ENCODE measurements at regions not wholly inside any gene's neighbourhood (a gene's known extent, or its start where the extent isn't known, plus 50 kb on each side); places are given as distances from the start of the nearest gene placed in this dataset.
"Not testable (repeated sequence)": the region's sequence is repeated elsewhere in the genome, so short reads cannot be mapped to it uniquely, and the experiment has no call there.

DNA sequence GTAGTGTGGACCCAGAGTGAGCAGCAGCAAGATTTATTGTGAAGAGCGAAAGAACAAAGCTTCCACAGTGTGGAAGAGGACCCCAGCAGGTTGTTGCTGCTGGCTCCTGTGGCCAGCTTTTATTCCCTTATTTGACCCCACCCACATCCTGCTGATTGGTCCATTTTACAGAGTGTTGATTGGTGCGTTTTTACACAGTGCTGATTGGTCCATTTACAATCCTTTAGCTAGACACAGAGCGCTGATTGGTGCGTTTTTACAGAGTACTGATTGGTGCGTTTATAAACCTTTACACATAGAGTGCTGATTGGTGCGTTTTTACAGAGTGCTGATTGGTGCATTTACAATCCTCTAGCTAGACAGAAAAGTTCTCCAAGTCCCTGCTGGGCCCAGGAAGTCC lies 109.5 kb upstream of the CHD6 start:
- H4K91ac ChIP-seq (ENCODE audit: insufficient read depth, low read depth, low read length); H2AK5ac ChIP-seq (ENCODE audit: low read depth, low read length); DNase-seq; ATAC-seq (ENCODE audit: low read depth); H2BK120ac ChIP-seq (ENCODE audit: low read depth, low read length); BruUV-seq (replicated peaks); H4K5ac ChIP-seq (ENCODE audit: low read depth, low read length); H3K56ac ChIP-seq (ENCODE audit: extremely low read depth, insufficient read depth, low read length); CTCF ChIA-PET; H3K27me3 ChIP-seq (ENCODE audit: control insufficient read depth, insufficient read depth, low read length); H3K14ac ChIP-seq (replicated peaks; ENCODE audit: low read depth, low read length); H2AK9ac ChIP-seq (replicated peaks; ENCODE audit: low read depth, low read length, poor library complexity); H3K18ac ChIP-seq (ENCODE audit: low read depth, low read length); H2BK5ac ChIP-seq (ENCODE audit: low read depth, low read length, poor library complexity, severe bottlenecking); H3K9me1 ChIP-seq (ENCODE audit: insufficient read depth, low read length); in situ Hi-C loops (cut with MboI; ENCODE audit: low sequenced_read_pairs); H3K4me1 ChIP-seq (ENCODE audit: control insufficient read depth, insufficient read depth, low read length); H4K20me1 ChIP-seq (ENCODE audit: insufficient read depth, low read length); H3K4me2 ChIP-seq (ENCODE audit: low read depth, low read length); H2BK15ac ChIP-seq (ENCODE audit: low read depth, low read length); H3K4ac ChIP-seq (ENCODE audit: low read depth, low read length); H3K27ac ChIP-seq (ENCODE audit: insufficient read depth, low read length); H4K8ac ChIP-seq (ENCODE audit: low read depth in 2 of 2, low read length in 2 of 2); POLR2A ChIA-PET (ENCODE audit: unreplicated experiment); H3K9me3 ChIP-seq (ENCODE audit: control insufficient read depth, insufficient read depth, low read length); H3K79me1 ChIP-seq (ENCODE audit: low read depth in 1 of 2, low read length in 2 of 2); dilution Hi-C loops (cut with HindIII; ENCODE audit: low sequenced_read_pairs, unreplicated experiment); H2AFZ ChIP-seq (replicated peaks; ENCODE audit: low read length, poor library complexity); H2BK20ac ChIP-seq (ENCODE audit: low read depth, low read length); H3K9ac ChIP-seq (ENCODE audit: low read depth, low read length); intact Hi-C loops (cut with micrococcal nuclease); H3K23ac ChIP-seq (ENCODE audit: low read depth, low read length); H3K36me3 ChIP-seq (ENCODE audit: control insufficient read depth, insufficient read depth, low read length); H3K4me3 ChIP-seq (ENCODE audit: insufficient read depth, low read depth, low read length): not testable (repeated sequence)
- no CpG with 5 or more reads among the region's 6 CpGs for WGBS, 2 experiments (ENCODE audit: extremely low coverage in 2 of 2, insufficient read length in 1 of 2)
